Neuronal stem cell (in vitro differentiated cells): ENCODE measurements at regions not wholly inside any gene's neighbourhood (a gene's known extent, or its start where the extent isn't known, plus 50 kb on each side); places are given as distances from the start of the nearest gene placed in this dataset.

Experiments
- DNase-seq: peaks from one replicate; pipeline ENCODE4 v3.0.0-alpha.2; 2013; ENCODE audit warnings: low spot score
- H2AFZ ChIP-seq: one replicate; pipeline ENCODE4 v1.6.1; 2013; ENCODE audit warnings: mild to moderate bottlenecking, low read length, inconsistent platforms
- H2AK5ac ChIP-seq: 2 replicates; pipeline ENCODE4 v1.6.1; 2013; ENCODE audit warnings: low read depth, mild to moderate bottlenecking, inconsistent platforms, low read length, moderate library complexity, mixed read lengths
- H2BK120ac ChIP-seq: 2 replicates; pipeline ENCODE4 v1.6.1; 2013; ENCODE audit warnings: low read depth, mild to moderate bottlenecking, inconsistent platforms, low read length, moderate library complexity, mixed read lengths
- H2BK12ac ChIP-seq: one replicate; pipeline ENCODE4 v1.6.1; 2013; ENCODE audit warnings: low read length, inconsistent platforms
- H2BK15ac ChIP-seq: 2 replicates; pipeline ENCODE4 v1.6.1; 2013; ENCODE audit warnings: mild to moderate bottlenecking, low read length, inconsistent platforms, mixed read lengths
- H2BK5ac ChIP-seq: one replicate; pipeline ENCODE4 v1.6.1; 2013; ENCODE audit warnings: inconsistent platforms, mild to moderate bottlenecking, low read length, moderate library complexity
- H3K14ac ChIP-seq: one replicate; pipeline ENCODE4 v1.6.1; 2013; ENCODE audit warnings: low read length, inconsistent platforms
- H3K18ac ChIP-seq: 2 replicates; pipeline ENCODE4 v1.6.1; 2013; ENCODE audit warnings: low read length, inconsistent platforms
- H3K23ac ChIP-seq: 2 replicates; pipeline ENCODE4 v1.6.1; 2013; ENCODE audit warnings: low read depth, mild to moderate bottlenecking, mixed read lengths, low read length, inconsistent platforms; ENCODE audit not compliant: poor library complexity
- H3K27ac ChIP-seq: replicated peaks from 3 replicates; pipeline ENCODE4 v1.5.1; 2013; ENCODE audit warnings: low read length, inconsistent platforms
- H3K27me3 ChIP-seq, 3 experiments: 2 replicates each; pipeline ENCODE4 v1.6.1; 2013; ENCODE audit warnings: low read length in 3 of 3, mild to moderate bottlenecking in 2 of 3, inconsistent platforms in 1 of 3, low read depth in 1 of 3, mixed read lengths in 1 of 3, moderate library complexity in 1 of 3; ENCODE audit not compliant: control insufficient read depth in 3 of 3, insufficient read depth in 3 of 3
- H3K36me3 ChIP-seq, 2 donors: replicated peaks in 1 of 2; 2 replicates each; pipeline ENCODE4 v1.6.1; 2013; ENCODE audit warnings: low read length in 2 of 2; ENCODE audit not compliant: control insufficient read depth in 2 of 2, insufficient read depth in 2 of 2
- H3K4ac ChIP-seq: 2 replicates; pipeline ENCODE4 v1.6.1; 2013; ENCODE audit warnings: inconsistent platforms, mild to moderate bottlenecking, low read length, moderate library complexity
- H3K4me1 ChIP-seq, 2 donors: 1 replicate in 1 of 2; 2 replicates in 1 of 2; pipeline ENCODE4 v1.6.1; 2013; ENCODE audit warnings: low read length in 2 of 2, low read depth in 1 of 2; ENCODE audit not compliant: control insufficient read depth in 2 of 2, insufficient read depth in 1 of 2
- H3K4me2 ChIP-seq: one replicate; pipeline ENCODE4 v1.6.1; 2013; ENCODE audit warnings: mild to moderate bottlenecking, low read length, inconsistent platforms; ENCODE audit not compliant: insufficient read depth, poor library complexity, severe bottlenecking
- H3K4me3 ChIP-seq, 2 donors: 2 replicates each; pipeline ENCODE4 v1.5.1; 2013; ENCODE audit warnings: low read length in 2 of 2, mild to moderate bottlenecking in 2 of 2, inconsistent platforms in 1 of 2, moderate library complexity in 1 of 2
- H3K79me1 ChIP-seq: one replicate; pipeline ENCODE4 v1.6.1; 2013; ENCODE audit warnings: low read depth, mild to moderate bottlenecking, inconsistent platforms, low read length, moderate library complexity
- H3K9ac ChIP-seq: one replicate; pipeline ENCODE4 v1.6.1; 2013; ENCODE audit warnings: mild to moderate bottlenecking, low read depth, low read length, inconsistent platforms; ENCODE audit not compliant: poor library complexity
- H3K9me3 ChIP-seq, 2 donors: replicated peaks in 1 of 2; 2 replicates each; pipeline versions ENCODE3 to v1.6.1; 2013; ENCODE audit warnings: low read length in 2 of 2, mild to moderate bottlenecking in 2 of 2, inconsistent platforms in 1 of 2, low read depth in 1 of 2, mixed read lengths in 1 of 2, moderate library complexity in 1 of 2; ENCODE audit not compliant: control insufficient read depth in 2 of 2, insufficient read depth in 1 of 2
- H4K8ac ChIP-seq: one replicate; pipeline ENCODE4 v1.6.1; 2013; ENCODE audit warnings: low read depth, mild to moderate bottlenecking, inconsistent platforms, low read length, moderate library complexity
- H4K91ac ChIP-seq: one replicate; pipeline ENCODE4 v1.6.1; 2013; ENCODE audit warnings: low read length, low read depth, mild to moderate bottlenecking, inconsistent platforms; ENCODE audit not compliant: poor library complexity
- WGBS, 2 donors: extraction: QIAGEN DNeasy Blood & Tissue Kit; methylation state at CpG; one replicate each; pipeline ENCODE4 v1.1.7; 2013; ENCODE audit warnings: missing lambda C conversion rate in 2 of 2, mixed read lengths in 1 of 2; ENCODE audit not compliant: insufficient read length in 2 of 2, insufficient replicate concordance in 1 of 2; ENCODE audit errors: extremely low coverage in 2 of 2; 5-methylcytosine and 5-hydroxymethylcytosine counted together

DNA sequence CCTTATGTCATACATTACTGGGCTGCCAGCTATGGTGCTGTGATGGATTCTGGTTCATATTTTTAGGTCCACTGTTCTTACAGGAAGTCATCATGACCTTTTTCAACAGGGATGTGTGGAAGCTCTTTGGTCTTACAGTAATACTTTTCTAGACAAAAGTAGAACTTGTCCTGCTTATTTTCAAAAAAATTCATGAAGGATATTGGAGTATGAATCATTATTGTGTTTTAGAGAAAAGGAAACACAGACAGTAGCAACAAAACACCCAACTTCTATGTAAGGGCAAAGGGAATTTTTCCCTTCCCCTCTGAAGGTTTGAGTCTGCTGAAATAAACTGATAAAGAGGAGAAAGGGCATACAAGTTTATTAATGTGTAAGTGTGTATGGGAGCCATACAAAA lies 54.7 kb upstream of the FAM9C start:
- H4K91ac ChIP-seq = no peak overlapping the region
- no peak overlapping the region for H3K4me2 ChIP-seq
- no peaks in the 10 kb centered on the region for H3K9me3 ChIP-seq
- no peaks in the 10 kb centered on the region for H3K79me1 ChIP-seq
- H3K4me1 ChIP-seq = peaks cover 0 to 3% of the 10 kb centered on the region in 2 donors
- H4K8ac ChIP-seq = no peak overlapping the region
- H3K36me3 ChIP-seq = no peaks in the 10 kb centered on the region
- no peak overlapping the region for H2BK12ac ChIP-seq
- H3K23ac ChIP-seq = no peak overlapping the region
- no peak overlapping the region for H3K9ac ChIP-seq
- H3K27me3 ChIP-seq = no peaks in the 10 kb centered on the region
- H3K4me3 ChIP-seq = no peak overlapping the region
- no peak overlapping the region for H2BK5ac ChIP-seq
- H2AFZ ChIP-seq = no peak overlapping the region
- no peak overlapping the region for H3K14ac ChIP-seq
- no peak overlapping the region for H3K18ac ChIP-seq
- H2BK15ac ChIP-seq = no peak overlapping the region
- no peak overlapping the region for H2BK120ac ChIP-seq
- H3K4ac ChIP-seq = no peak overlapping the region
- DNase-seq = no peak
- no peak overlapping the region for H2AK5ac ChIP-seq
- H3K27ac ChIP-seq = no peak overlapping the region

DNA sequence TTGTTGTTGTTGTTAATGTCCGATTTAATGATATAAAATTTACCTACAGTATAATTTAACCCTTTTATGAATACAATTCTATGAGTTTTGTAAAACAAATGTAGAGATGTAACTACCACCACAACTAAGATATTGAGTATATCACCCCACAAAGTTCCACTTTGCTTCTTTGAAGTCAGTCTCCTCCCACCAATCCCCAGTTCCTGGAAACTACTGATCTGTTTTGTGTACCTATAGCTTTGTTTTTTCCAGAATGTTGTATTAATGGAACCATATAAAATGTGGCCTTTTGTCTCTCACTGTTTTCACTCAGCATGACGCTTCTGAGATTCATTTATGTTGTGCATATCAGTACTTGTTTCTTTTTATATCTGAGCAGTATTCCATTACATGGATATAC lies 52.3 kb upstream of the FAM9C start:
- H3K4me3 ChIP-seq = no peak overlapping the region
- H2BK12ac ChIP-seq = no peak overlapping the region
- H3K27me3 ChIP-seq = no peaks in the 10 kb centered on the region
- no CpG with 5 or more reads among the region's 2 CpGs for WGBS, 2 donors
- H3K36me3 ChIP-seq = no peaks in the 10 kb centered on the region
- H2BK15ac ChIP-seq = no peak overlapping the region
- no peak overlapping the region for H3K9ac ChIP-seq
- DNase-seq = no peak
- H2AK5ac ChIP-seq = no peak overlapping the region
- no peak overlapping the region for H3K18ac ChIP-seq
- H4K8ac ChIP-seq = no peak overlapping the region
- no peaks in the 10 kb centered on the region for H3K79me1 ChIP-seq
- H2AFZ ChIP-seq = no peak overlapping the region
- H3K27ac ChIP-seq = no peak overlapping the region
- no peak overlapping the region for H3K4me2 ChIP-seq
- H2BK120ac ChIP-seq = no peak overlapping the region
- no peaks in the 10 kb centered on the region for H3K9me3 ChIP-seq
- H3K4ac ChIP-seq = no peak overlapping the region
- peaks cover 0 to 3% of the 10 kb centered on the region in 2 donors for H3K4me1 ChIP-seq
- H2BK5ac ChIP-seq = no peak overlapping the region
- no peak overlapping the region for H3K14ac ChIP-seq
- no peak overlapping the region for H3K23ac ChIP-seq
- no peak overlapping the region for H4K91ac ChIP-seq

DNA sequence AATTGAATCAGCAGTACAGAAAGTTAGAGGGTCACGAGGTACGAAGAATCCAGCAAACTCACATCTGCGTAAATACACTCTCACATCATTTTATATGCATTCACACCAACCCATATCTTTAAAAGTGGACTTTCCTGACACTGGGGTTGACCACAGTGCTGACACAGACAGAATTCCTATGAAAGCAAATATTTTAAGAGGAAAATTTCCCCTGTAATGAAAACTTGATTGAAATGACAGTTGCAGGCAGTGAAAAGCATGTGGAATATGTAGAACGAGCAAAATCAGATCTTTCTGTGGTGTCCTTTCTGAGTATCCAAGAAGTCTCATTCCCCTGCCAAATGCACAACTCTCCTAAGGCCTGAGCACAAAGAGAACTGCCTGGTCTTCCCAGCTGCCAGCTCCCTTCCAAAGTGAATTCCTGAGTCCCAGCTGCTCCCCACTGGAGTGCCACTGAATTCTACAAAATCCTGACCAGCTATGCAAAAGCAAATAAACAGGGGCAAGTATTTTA lies 50.5 kb upstream of the FAM9C start:
- no peaks in the 10 kb centered on the region for H3K9me3 ChIP-seq
- no CpG with 5 or more reads among the region's 4 CpGs for WGBS, 2 donors
- peaks cover 0 to 9% of the 10 kb centered on the region in 2 donors for H3K4me1 ChIP-seq
- DNase-seq = no peak
- no peak overlapping the region for H3K27ac ChIP-seq
- no peaks in the 10 kb centered on the region for H3K36me3 ChIP-seq
- no peak overlapping the region for H3K4ac ChIP-seq
- H3K18ac ChIP-seq = no peak overlapping the region
- no peak overlapping the region for H4K8ac ChIP-seq
- no peak overlapping the region for H2AFZ ChIP-seq
- no peak overlapping the region for H3K23ac ChIP-seq
- no peak overlapping the region for H4K91ac ChIP-seq
- no peaks in the 10 kb centered on the region for H3K79me1 ChIP-seq
- no peak overlapping the region for H2BK5ac ChIP-seq
- no peak overlapping the region for H3K4me2 ChIP-seq
- H2BK12ac ChIP-seq = no peak overlapping the region
- no peak overlapping the region for H3K14ac ChIP-seq
- H2BK120ac ChIP-seq = no peak overlapping the region
- no peak overlapping the region for H3K9ac ChIP-seq
- no peak overlapping the region for H3K4me3 ChIP-seq
- no peak overlapping the region for H2AK5ac ChIP-seq
- H3K27me3 ChIP-seq = no peaks in the 10 kb centered on the region
- no peak overlapping the region for H2BK15ac ChIP-seq

DNA sequence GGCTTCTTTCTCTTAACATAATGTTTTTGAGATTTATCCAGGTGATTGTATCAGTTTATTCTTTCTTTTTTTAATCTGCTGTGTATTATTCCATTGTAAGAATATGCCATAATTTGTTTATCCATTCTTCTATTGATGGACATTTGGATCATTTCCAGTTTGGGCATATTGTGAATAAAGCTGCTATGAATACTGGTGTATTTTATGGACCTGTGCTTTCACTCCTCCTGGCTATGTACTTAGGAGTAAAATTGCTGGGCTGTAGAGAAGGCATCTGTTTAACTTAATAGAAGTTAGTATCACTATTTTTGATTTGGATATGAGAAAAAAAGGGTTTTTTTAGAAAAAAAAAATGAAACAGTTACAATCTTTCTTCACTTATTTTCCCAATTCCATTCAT lies 50.0 kb upstream of the FAM9C start:
- Histone ChIP-seq H3K4me3 (no peak overlapping the region), H3K79me1 (no peaks in the 10 kb centered on the region), H2BK120ac (no peak overlapping the region), H3K4me2 (no peak overlapping the region), H4K91ac (no peak overlapping the region), H3K27ac (no peak overlapping the region), H3K36me3 (no peaks in the 10 kb centered on the region), H2AK5ac (no peak overlapping the region), H3K9me3 (no peaks in the 10 kb centered on the region), H2BK5ac (no peak overlapping the region), H2BK15ac (no peak overlapping the region), H3K4ac (no peak overlapping the region), H2AFZ (no peak overlapping the region), H3K27me3 (no peaks in the 10 kb centered on the region), H3K23ac (no peak overlapping the region), H3K4me1 (peaks cover 0 to 9% of the 10 kb centered on the region in 2 donors), H3K18ac (no peak overlapping the region), H4K8ac (no peak overlapping the region), H3K9ac (no peak overlapping the region), H3K14ac (no peak overlapping the region), H2BK12ac (no peak overlapping the region)
- no peak for DNase-seq
